GM12873 (cell line): ENCODE measurements at regions not wholly inside any gene's neighbourhood (a gene's known extent, or its start where the extent isn't known, plus 50 kb on each side); places are given as distances from the start of the nearest gene placed in this dataset.

Experiments used
- TF ChIP-seq, protein P1 (sequence below): IDR thresholded peaks from 2 replicates; pipeline ENCODE4 v1.5.1; 2012; ENCODE audit warnings: low read depth, mild to moderate bottlenecking, moderate library complexity, low read length, control low read depth; ENCODE audit not compliant: insufficient read depth; ENCODE audit errors: missing control alignments

DNA sequence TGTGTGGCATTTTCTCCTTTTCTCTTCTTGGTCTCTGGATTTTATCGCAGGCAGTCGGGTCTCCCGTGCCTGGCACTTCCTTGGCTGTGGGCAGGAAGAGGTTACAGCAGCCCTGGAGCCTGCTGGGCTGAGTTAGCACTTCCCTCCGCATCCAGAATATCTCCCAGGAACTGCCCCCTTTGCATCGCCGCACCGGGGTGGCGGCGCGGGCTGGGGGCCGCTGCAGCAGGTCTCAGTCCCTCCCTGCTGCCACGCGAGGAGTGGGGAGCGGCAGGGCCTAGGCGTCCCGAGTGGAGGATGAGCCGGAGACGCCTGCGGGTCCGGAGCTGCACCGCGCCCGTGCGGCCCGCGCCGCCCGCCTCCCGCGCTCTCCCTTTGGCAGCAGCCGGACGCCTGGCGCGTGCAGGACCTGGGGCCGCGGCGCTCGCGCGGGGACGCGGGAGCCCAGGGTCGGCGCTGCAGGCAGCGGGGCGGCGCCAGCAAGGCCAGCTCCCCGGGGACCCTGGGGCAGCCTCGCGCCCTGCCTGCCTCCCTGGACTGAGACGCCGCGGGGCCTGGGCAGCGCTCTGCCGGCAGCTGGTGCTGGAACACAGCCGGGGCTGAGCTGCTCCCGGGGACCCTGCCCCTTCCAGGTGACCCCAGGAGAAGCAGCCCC, 192.8 kb downstream of the PRDM2 start:
- TF ChIP-seq, protein P1, sequence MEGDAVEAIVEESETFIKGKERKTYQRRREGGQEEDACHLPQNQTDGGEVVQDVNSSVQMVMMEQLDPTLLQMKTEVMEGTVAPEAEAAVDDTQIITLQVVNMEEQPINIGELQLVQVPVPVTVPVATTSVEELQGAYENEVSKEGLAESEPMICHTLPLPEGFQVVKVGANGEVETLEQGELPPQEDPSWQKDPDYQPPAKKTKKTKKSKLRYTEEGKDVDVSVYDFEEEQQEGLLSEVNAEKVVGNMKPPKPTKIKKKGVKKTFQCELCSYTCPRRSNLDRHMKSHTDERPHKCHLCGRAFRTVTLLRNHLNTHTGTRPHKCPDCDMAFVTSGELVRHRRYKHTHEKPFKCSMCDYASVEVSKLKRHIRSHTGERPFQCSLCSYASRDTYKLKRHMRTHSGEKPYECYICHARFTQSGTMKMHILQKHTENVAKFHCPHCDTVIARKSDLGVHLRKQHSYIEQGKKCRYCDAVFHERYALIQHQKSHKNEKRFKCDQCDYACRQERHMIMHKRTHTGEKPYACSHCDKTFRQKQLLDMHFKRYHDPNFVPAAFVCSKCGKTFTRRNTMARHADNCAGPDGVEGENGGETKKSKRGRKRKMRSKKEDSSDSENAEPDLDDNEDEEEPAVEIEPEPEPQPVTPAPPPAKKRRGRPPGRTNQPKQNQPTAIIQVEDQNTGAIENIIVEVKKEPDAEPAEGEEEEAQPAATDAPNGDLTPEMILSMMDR, result no peak

DNA sequence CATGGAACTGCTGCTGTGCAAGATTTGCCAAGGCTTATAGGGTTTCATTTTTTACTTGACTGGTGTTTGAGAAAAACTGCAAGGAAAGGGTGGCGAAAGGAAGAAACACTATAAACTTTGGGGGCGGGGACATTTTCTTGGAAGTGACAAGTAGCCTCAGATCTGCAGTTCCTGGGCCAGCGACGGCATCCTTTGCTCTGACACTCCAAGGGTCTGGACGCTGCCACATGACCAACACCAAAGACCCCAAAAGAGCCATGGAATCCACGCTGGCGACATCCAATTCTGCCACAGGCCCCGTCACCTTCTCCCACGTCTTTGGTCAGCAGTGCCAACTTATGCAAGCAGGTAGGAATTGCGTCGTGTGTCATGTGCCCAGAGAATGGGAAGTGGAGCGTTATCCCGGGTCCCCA, 193.4 kb downstream of the PRDM2 start:
- TF ChIP-seq, protein P1, result no peak

DNA sequence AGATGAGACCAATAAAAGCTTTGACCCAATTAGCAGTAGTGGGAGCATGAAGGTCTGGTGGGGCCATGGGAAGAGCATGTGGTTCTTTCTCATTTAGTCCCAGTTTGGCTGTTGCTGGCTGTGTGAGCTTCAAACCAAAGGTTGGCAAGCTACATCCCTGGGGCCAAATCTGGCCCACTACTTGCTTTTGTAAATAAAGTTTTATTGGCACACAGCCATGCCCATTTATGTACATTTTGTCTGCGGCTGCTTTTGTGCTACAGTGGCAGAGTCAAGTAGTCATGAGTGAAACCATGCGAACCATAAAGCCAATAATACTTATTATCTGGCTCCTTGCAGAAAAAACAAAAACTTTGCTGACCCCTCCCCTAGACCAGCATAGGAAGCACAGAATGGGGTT, 196.9 kb downstream of the PRDM2 start:
- TF ChIP-seq, protein P1, result no peak

DNA sequence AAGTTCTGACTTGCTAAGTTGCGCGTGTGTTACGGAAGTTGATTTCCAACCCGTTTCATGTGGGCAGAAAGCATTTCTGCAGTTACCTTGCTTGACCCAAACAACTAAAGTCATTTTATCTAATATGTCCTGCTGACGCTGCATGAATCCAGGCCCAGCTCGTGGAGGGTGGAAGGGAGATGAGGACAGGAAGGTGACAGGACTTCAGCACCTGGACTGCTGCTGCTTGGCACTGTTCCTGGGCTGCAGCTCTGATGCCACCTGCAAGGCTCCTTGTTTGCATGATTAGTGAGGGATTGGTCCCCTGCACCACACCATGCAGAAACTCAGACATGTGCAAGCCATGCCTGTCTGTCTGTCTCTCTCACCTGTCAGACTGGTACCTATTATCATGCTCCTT, 198.4 kb downstream of the PRDM2 start:
- TF ChIP-seq, protein P1, result no peak

DNA sequence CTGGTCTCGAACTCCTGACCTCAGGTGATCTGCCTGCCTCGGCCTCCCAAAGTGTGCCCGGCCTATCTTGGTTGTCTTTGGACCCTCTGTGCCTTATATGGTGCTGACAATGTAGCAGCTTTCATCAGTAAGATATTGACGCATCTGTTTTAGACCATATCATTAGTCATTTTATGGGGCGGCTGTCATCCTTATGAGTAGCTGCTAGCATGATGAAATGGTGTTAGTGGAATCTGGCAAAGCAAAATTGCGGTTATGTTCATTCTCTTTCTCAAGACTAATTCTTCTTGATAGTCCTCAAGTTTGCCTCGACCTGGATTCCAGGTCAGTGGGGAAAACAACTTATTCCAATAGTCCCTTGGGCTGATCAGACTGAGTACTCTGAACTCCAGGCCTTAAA, 199.9 kb downstream of the PRDM2 start:
- TF ChIP-seq, protein P1, result no peak

DNA sequence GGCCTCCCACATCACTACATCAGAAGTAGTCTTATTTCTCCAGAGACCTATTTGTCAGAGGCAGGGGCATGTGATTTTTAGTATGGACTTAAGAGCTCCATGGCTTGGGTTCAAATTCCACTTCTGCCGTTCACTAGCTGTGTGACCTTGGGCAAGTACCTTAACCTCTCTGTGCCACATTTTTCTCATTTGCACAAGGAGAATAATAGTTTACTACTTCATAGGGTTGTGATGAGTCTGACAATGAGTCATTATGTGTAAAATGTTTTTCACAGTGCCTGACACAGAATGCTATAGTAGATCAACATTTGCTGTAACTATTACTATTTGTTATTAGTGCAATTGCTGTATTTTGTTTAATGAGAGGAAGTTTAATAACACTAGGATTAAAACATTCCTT, 200.6 kb downstream of the PRDM2 start:
- TF ChIP-seq, protein P1, result no peak

DNA sequence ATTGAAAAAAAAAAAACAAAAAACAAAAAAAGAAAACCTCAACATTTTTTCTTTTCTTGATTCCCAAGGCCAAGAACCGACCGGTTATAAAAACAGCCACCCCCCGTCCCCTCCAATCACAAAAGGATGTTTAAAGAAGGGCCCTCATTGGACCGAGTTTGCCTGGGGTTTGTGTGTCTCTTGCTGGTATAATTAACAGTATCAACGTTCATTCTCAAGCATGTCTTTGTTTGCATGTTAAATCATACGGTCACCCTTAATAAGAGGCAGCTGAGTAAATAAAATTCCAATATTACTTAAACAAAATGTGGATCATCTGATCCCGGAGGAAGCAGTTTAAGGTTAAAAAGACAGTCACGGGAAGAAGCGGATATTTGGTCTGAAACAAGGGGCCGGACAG, 201.1 kb downstream of the PRDM2 start:
- TF ChIP-seq, protein P1, result no peak
